BJ (cell line): ENCODE measurements at regions not wholly inside any gene's neighbourhood (a gene's known extent, or its start where the extent isn't known, plus 50 kb on each side); places are given as distances from the start of the nearest gene placed in this dataset.

Experiments used
- CTCF ChIA-PET: fragments of 350-600 bp; formaldehyde crosslinking; extraction: SDS; loops from one replicate; lab custom pipeline; 2021; ENCODE audit warnings: antibody characterized with exemption, inconsistent platforms; lab: Yijun Ruan, JAX
- POLR2A ChIA-PET: fragments of 300-600 bp; sonication (Branson Sonifier 250); formaldehyde crosslinking; extraction: SDS; loops from one replicate; lab custom pipeline; 2021; ENCODE audit warnings: antibody characterized with exemption; lab: Charles Lee
- DNase-seq: peaks from one replicate; pipeline ENCODE4 v3.0.0-alpha.2; 2011; ENCODE audit warnings: low read depth
- H3K27me3 ChIP-seq: 2 replicates; pipeline ENCODE4 v1.6.0; 2011; ENCODE audit warnings: low read length; ENCODE audit not compliant: control insufficient read depth, insufficient read depth
- H3K36me3 ChIP-seq: 2 replicates; pipeline ENCODE4 v1.5.1; 2011; ENCODE audit warnings: low read length; ENCODE audit not compliant: control insufficient read depth, insufficient read depth
- H3K4me3 ChIP-seq: 2 replicates; pipeline ENCODE4 v1.5.1; 2011; ENCODE audit warnings: low read depth, mild to moderate bottlenecking, control low read depth, low read length
- CTCF ChIP-seq: IDR thresholded peaks from 2 replicates; pipeline ENCODE4 v1.5.1; 2011; ENCODE audit warnings: low read depth, mild to moderate bottlenecking, control low read depth, inconsistent platforms, low read length, moderate library complexity; ENCODE audit not compliant: insufficient read depth

- ChIA-PET POLR2A (no interaction called here), CTCF (no interaction called here)
- no peak for TF ChIP-seq CTCF
- no peaks in the 10 kb centered on the region for H3K36me3 ChIP-seq
- no peak overlapping the region for H3K4me3 ChIP-seq
- no peak for DNase-seq
- no peaks in the 10 kb centered on the region for H3K27me3 ChIP-seq
These were observed 237.3 kb upstream of the GRIP1 start for GRCh38 chr12:66916189-66916588.

- no peak for DNase-seq
- Histone ChIP-seq H3K27me3 (no peaks in the 10 kb centered on the region), H3K36me3 (no peaks in the 10 kb centered on the region), H3K4me3 (no peak overlapping the region)
- TF ChIP-seq CTCF = no peak
- CTCF ChIA-PET = no interaction called here
- POLR2A ChIA-PET = no interaction called here
These were observed 240.6 kb upstream of the GRIP1 start for GRCh38 chr12:66919466-66919865.

- Histone ChIP-seq H3K4me3 (no peak overlapping the region), H3K27me3 (no peaks in the 10 kb centered on the region), H3K36me3 (no peaks in the 10 kb centered on the region)
- ChIA-PET POLR2A (no interaction called here), CTCF (no interaction called here)
- no peak for TF ChIP-seq CTCF
- no peak for DNase-seq
These were observed 241.3 kb upstream of the GRIP1 start for GRCh38 chr12:66920205-66920604.

- CTCF ChIA-PET = no interaction called here
- POLR2A ChIA-PET = no interaction called here
- Histone ChIP-seq H3K27me3 (no peaks in the 10 kb centered on the region), H3K36me3 (no peaks in the 10 kb centered on the region), H3K4me3 (no peak overlapping the region)
- no peak for DNase-seq
- TF ChIP-seq CTCF = no peak
These were observed 242.3 kb upstream of the GRIP1 start for GRCh38 chr12:66921151-66921550.

- POLR2A ChIA-PET = no interaction called here
- DNase-seq = no peak
- Histone ChIP-seq H3K36me3 (no peaks in the 10 kb centered on the region), H3K4me3 (no peak overlapping the region), H3K27me3 (no peaks in the 10 kb centered on the region)
- CTCF ChIA-PET = no interaction called here
- TF ChIP-seq CTCF = no peak
These were observed 246.2 kb upstream of the GRIP1 start for GRCh38 chr12:66925083-66925482.
